ENCODE measurements at regions not wholly inside any gene's neighbourhood (a gene's known extent, or its start where the extent isn't known, plus 50 kb on each side); places are given as distances from the start of the nearest gene placed in this dataset.

DNA sequence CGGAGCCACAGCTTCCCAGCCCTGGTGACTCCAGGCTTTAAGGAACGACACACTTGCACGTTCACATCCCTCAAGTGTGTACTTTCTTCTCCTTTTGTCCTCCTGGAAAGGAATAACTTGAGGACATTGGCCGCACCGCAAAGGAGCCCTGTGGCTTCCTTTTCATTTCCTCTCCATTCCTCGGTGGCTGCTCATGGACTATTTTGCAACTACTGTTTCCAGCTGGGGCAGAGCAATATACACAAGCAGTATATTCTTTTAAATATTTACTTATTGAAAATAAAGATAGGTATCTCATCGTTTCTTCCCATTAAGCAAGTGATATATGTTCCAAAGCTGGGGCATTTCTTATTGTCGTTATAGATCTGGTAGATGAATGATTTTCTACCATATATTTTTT, 97.2 kb upstream of the LYZL1 start:
- TF ChIP-seq, protein P1, sequence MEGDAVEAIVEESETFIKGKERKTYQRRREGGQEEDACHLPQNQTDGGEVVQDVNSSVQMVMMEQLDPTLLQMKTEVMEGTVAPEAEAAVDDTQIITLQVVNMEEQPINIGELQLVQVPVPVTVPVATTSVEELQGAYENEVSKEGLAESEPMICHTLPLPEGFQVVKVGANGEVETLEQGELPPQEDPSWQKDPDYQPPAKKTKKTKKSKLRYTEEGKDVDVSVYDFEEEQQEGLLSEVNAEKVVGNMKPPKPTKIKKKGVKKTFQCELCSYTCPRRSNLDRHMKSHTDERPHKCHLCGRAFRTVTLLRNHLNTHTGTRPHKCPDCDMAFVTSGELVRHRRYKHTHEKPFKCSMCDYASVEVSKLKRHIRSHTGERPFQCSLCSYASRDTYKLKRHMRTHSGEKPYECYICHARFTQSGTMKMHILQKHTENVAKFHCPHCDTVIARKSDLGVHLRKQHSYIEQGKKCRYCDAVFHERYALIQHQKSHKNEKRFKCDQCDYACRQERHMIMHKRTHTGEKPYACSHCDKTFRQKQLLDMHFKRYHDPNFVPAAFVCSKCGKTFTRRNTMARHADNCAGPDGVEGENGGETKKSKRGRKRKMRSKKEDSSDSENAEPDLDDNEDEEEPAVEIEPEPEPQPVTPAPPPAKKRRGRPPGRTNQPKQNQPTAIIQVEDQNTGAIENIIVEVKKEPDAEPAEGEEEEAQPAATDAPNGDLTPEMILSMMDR (optimal IDR thresholded peaks at IDR 0.05 in 1 of 3, IDR thresholded peaks at IDR 0.05 in 1 of 3, conservative IDR thresholded peaks at IDR 0.05 in 1 of 3; ENCODE audit: extremely low read depth in 1 of 3, insufficient read depth in 2 of 3, low read length in 3 of 3), result no peak
- TF ChIP-seq EZH2 (IDR thresholded peaks at IDR 0.05; ENCODE audit: low read length), result no peak
- dilution Hi-C loops (cut with MboI; ENCODE audit: extremely low pct_ligation_motif_present, low sequenced_read_pairs), result no loop called here
- no peak for FAIRE-seq

DNA sequence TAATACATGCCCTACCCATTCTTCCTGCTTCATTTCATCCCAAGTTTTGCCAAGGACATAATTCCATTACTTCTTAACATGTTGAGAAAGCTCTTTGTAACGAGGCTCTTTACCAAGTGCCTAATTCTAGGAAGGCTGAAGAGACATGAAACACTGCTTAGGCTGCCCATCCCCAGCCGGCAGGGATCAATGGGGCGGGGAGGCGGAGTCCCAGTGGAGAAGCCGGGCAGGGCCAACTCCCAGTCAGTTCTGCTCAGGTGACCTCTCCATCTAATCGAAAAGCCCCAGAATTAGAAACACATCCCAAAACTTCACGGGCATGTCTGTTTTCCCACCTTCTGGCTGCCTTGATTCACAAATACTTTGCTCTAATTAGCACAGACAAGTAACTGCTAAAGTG, 89.5 kb upstream of the LYZL1 start:
- no peak overlapping the region for H3K4me2 ChIP-seq (ENCODE audit: control insufficient read depth, extremely low read depth, insufficient read depth, low read depth, low read length)

More for the DNA sequence above, 97.2 kb upstream of the LYZL1 start:
- H3K4me2 ChIP-seq (ENCODE audit: control insufficient read depth, extremely low read depth, insufficient read depth, low read depth, low read length), result no peak overlapping the region
- H3K27ac ChIP-seq (ENCODE audit: control insufficient read depth, insufficient read depth, low read length), result no peak overlapping the region
- no peak overlapping the region for H2AFZ ChIP-seq (ENCODE audit: control insufficient read depth, low read length)
- H3K9ac ChIP-seq (ENCODE audit: control insufficient read depth, extremely low read depth, insufficient read depth, low read length), result no peak overlapping the region
- H3K36me3 ChIP-seq (ENCODE audit: control insufficient read depth in 2 of 2, extremely low read depth in 1 of 2, insufficient read depth in 2 of 2, low read length in 2 of 2), result no peaks in the 10 kb centered on the region
- H3K9me1 ChIP-seq (ENCODE audit: control insufficient read depth, extremely low read depth, insufficient read depth, low read length), result no peaks in the 10 kb centered on the region
- H3K79me2 ChIP-seq (ENCODE audit: control insufficient read depth, insufficient read depth, low read length), result no peaks in the 10 kb centered on the region
- H3K27me3 ChIP-seq (ENCODE audit: control insufficient read depth, extremely low read depth, insufficient read depth, low read length), result peaks cover 6% of the 10 kb centered on the region
- no peak overlapping the region for H3K4me3 ChIP-seq (ENCODE audit: control insufficient read depth in 2 of 3, extremely low read depth in 1 of 3, insufficient read depth in 2 of 3, low read depth in 1 of 3, low read length in 3 of 3)
- no peaks in the 10 kb centered on the region for H3K9me3 ChIP-seq (ENCODE audit: control insufficient read depth, low read depth, low read length)
- no peaks in the 10 kb centered on the region for H4K20me1 ChIP-seq (ENCODE audit: control insufficient read depth, extremely low read depth, insufficient read depth, low read length)
- DNase-seq (ENCODE audit: low read depth, low spot score), result no peak
- H3K4me1 ChIP-seq (ENCODE audit: control insufficient read depth, extremely low read depth, insufficient read depth, low read length), result no peaks in the 10 kb centered on the region

More for the DNA sequence above, 89.5 kb upstream of the LYZL1 start:
- Histone ChIP-seq H3K9me1 (ENCODE audit: control insufficient read depth, extremely low read depth, insufficient read depth, low read length) (no peaks in the 10 kb centered on the region), H3K27ac (ENCODE audit: control insufficient read depth, insufficient read depth, low read length) (no peak overlapping the region), H3K27me3 (ENCODE audit: control insufficient read depth, extremely low read depth, insufficient read depth, low read length) (peaks cover 11% of the 10 kb centered on the region), H3K4me3 (ENCODE audit: control insufficient read depth in 2 of 3, extremely low read depth in 1 of 3, insufficient read depth in 2 of 3, low read depth in 1 of 3, low read length in 3 of 3) (no peak overlapping the region), H3K9me3 (ENCODE audit: control insufficient read depth, low read depth, low read length) (no peaks in the 10 kb centered on the region), H3K9ac (ENCODE audit: control insufficient read depth, extremely low read depth, insufficient read depth, low read length) (no peak overlapping the region), H3K4me1 (ENCODE audit: control insufficient read depth, extremely low read depth, insufficient read depth, low read length) (no peaks in the 10 kb centered on the region), H2AFZ (ENCODE audit: control insufficient read depth, low read length) (no peak overlapping the region), H4K20me1 (ENCODE audit: control insufficient read depth, extremely low read depth, insufficient read depth, low read length) (no peaks in the 10 kb centered on the region), H3K79me2 (ENCODE audit: control insufficient read depth, insufficient read depth, low read length) (no peaks in the 10 kb centered on the region), H3K36me3 (ENCODE audit: control insufficient read depth in 2 of 2, extremely low read depth in 1 of 2, insufficient read depth in 2 of 2, low read length in 2 of 2) (no peaks in the 10 kb centered on the region)
- no peak for TF ChIP-seq EZH2 (IDR thresholded peaks at IDR 0.05; ENCODE audit: low read length)
- TF ChIP-seq, protein P1 (optimal IDR thresholded peaks at IDR 0.05 in 1 of 3, IDR thresholded peaks at IDR 0.05 in 1 of 3, conservative IDR thresholded peaks at IDR 0.05 in 1 of 3; ENCODE audit: extremely low read depth in 1 of 3, insufficient read depth in 2 of 3, low read length in 3 of 3), result no peak
- dilution Hi-C loops (cut with MboI; ENCODE audit: extremely low pct_ligation_motif_present, low sequenced_read_pairs), result no loop called here
- no peak for FAIRE-seq
- DNase-seq (ENCODE audit: low read depth, low spot score), result no peak
